Uterus (tissue), 3 donors: ENCODE measurements at regions not wholly inside any gene's neighbourhood (a gene's known extent, or its start where the extent isn't known, plus 50 kb on each side); places are given as distances from the start of the nearest gene placed in this dataset.

Experiments used
- DNase-seq, 2 donors: peaks; one replicate each; pipeline ENCODE4 v3.0.0-alpha.2; 2019 to 2020
- H3K27ac ChIP-seq, 2 donors: fragments of 200-600 bp; sonication (generic); 1 replicate in 1 of 2; 2 replicates in 1 of 2; pipeline ENCODE4 v1.5.1; 2016 to 2018
- H3K27me3 ChIP-seq, 2 donors: fragments of 200-600 bp; sonication (generic); one replicate each; pipeline ENCODE4 v1.5.1; 2018 to 2019; ENCODE audit warnings: control low read depth in 1 of 2
- H3K36me3 ChIP-seq, 2 donors: fragments of 200-600 bp; sonication (generic); one replicate each; pipeline ENCODE4 v1.5.1; 2019; ENCODE audit warnings: control low read depth in 1 of 2
- H3K4me1 ChIP-seq, 2 donors: fragments of 200-600 bp; sonication (generic); one replicate each; pipeline ENCODE4 v1.5.1; 2018 to 2019; ENCODE audit warnings: control low read depth in 1 of 2
- H3K4me3 ChIP-seq, 2 donors: fragments of 200-600 bp; sonication (generic); 1 replicate in 1 of 2; 2 replicates in 1 of 2; pipeline ENCODE4 v1.5.1; 2018 to 2019; ENCODE audit warnings: mild to moderate bottlenecking in 1 of 2
- H3K9me3 ChIP-seq, 2 donors: fragments of 200-600 bp; sonication (generic); one replicate each; pipeline ENCODE4 v1.5.1; 2019; ENCODE audit warnings: control low read depth in 1 of 2
- POLR2A ChIP-seq, 2 donors: fragments of 450-650 bp; IDR thresholded peaks; one replicate each; pipeline ENCODE4 v1.6.1; 2016; ENCODE audit warnings: antibody characterized with exemption in 2 of 2, mild to moderate bottlenecking in 1 of 2, moderate library complexity in 1 of 2
- intact Hi-C: fragments of 100-400 bp; cut with DNase I; formaldehyde crosslinking; loops from one replicate; pipeline ENCODE4 v1.15.1; 2023; ENCODE audit warnings: low total_unique reads
- TF ChIP-seq, protein P1 (sequence below), 4 experiments: fragments of 200-600 bp in 2 of 4; fragments of 450-650 bp in 2 of 4; sonication (generic) in 2 of 4; IDR thresholded peaks; one replicate each; pipeline ENCODE4 v1.5.1; 2016 to 2019; ENCODE audit warnings: antibody characterized with exemption in 4 of 4, mild to moderate bottlenecking in 2 of 4, moderate library complexity in 1 of 4
- donor health status: DM: yes; HTN: yes; CAD: no.

- no peaks in the 10 kb centered on the region for H3K4me1 ChIP-seq
Measured at GRCh38 chr15:62506217-62506805, 341.2 kb upstream of the C2CD4B start.

DNA sequence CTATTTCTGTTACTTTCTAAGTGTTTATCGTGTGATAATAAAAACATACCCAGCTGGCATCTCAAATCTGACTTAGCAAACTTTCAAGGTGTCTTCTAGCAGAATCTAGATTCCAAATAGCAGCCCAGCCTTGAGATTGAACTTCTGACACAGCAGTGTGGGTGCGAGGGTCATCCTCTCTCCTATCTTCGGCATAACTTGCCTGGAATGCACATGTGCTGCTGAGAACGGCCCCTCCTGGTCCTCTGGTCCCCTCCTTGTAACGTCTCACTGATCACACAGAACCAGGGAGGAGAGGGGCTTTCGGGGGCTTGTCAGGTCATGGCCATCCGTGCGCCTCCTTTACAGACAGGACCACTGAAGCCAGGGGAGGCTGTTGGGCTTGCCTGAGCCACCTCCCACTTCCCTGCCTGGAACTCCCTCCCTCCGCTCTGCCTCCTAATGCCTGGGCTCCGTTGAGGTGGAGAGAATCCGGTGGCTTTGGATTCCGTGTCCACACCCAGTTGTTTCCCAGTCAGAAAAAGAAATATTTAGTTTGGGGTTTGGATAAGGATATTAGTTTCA lies 344.4 kb upstream of the C2CD4B start:
- no peaks in the 10 kb centered on the region for H3K27me3 ChIP-seq
- H3K36me3 ChIP-seq = no peaks in the 10 kb centered on the region
- H3K27ac ChIP-seq = no peak overlapping the region
- H3K9me3 ChIP-seq = no peaks in the 10 kb centered on the region
- H3K4me1 ChIP-seq = no peaks in the 10 kb centered on the region
- intact Hi-C loops = no loop called here
- DNase-seq = no peak
- no peak for TF ChIP-seq POLR2A (IDR thresholded peaks at IDR 0.05)
- TF ChIP-seq, protein P1, sequence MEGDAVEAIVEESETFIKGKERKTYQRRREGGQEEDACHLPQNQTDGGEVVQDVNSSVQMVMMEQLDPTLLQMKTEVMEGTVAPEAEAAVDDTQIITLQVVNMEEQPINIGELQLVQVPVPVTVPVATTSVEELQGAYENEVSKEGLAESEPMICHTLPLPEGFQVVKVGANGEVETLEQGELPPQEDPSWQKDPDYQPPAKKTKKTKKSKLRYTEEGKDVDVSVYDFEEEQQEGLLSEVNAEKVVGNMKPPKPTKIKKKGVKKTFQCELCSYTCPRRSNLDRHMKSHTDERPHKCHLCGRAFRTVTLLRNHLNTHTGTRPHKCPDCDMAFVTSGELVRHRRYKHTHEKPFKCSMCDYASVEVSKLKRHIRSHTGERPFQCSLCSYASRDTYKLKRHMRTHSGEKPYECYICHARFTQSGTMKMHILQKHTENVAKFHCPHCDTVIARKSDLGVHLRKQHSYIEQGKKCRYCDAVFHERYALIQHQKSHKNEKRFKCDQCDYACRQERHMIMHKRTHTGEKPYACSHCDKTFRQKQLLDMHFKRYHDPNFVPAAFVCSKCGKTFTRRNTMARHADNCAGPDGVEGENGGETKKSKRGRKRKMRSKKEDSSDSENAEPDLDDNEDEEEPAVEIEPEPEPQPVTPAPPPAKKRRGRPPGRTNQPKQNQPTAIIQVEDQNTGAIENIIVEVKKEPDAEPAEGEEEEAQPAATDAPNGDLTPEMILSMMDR (IDR thresholded peaks at IDR 0.05) = no peak
- no peak overlapping the region for H3K4me3 ChIP-seq

More at GRCh38 chr15:62506217-62506805, 341.2 kb upstream of the C2CD4B start:
- TF ChIP-seq, protein P1 (IDR thresholded peaks at IDR 0.05) = no peak
- Histone ChIP-seq H3K36me3 (no peaks in the 10 kb centered on the region), H3K4me3 (no peak overlapping the region), H3K9me3 (no peaks in the 10 kb centered on the region), H3K27ac (peak overlapping the region in 1 of 2 donors; percentile 43), H3K27me3 (no peaks in the 10 kb centered on the region)
- intact Hi-C loops = no loop called here
- DNase-seq = no peak

- intact Hi-C loops = no loop called here
- no peak for DNase-seq
- Histone ChIP-seq H3K4me1 (no peaks in the 10 kb centered on the region), H3K4me3 (no peak overlapping the region), H3K9me3 (no peaks in the 10 kb centered on the region), H3K27me3 (no peaks in the 10 kb centered on the region), H3K27ac (no peak overlapping the region), H3K36me3 (no peaks in the 10 kb centered on the region)
- TF ChIP-seq, protein P1 (IDR thresholded peaks at IDR 0.05) = no peak
- TF ChIP-seq POLR2A (IDR thresholded peaks at IDR 0.05) = no peak
Measured at GRCh38 chr15:62510791-62511190, 345.7 kb upstream of the C2CD4B start.

GRCh38 chr15:62512904-62513303 lies 347.8 kb upstream of the C2CD4B start:
- Histone ChIP-seq H3K4me1 (no peaks in the 10 kb centered on the region), H3K27ac (no peak overlapping the region), H3K4me3 (no peak overlapping the region), H3K27me3 (no peaks in the 10 kb centered on the region), H3K36me3 (no peaks in the 10 kb centered on the region), H3K9me3 (no peaks in the 10 kb centered on the region)
- intact Hi-C loops = no loop called here
- DNase-seq = no peak
- TF ChIP-seq, protein P1 (IDR thresholded peaks at IDR 0.05) = no peak
- no peak for TF ChIP-seq POLR2A (IDR thresholded peaks at IDR 0.05)

- H3K27me3 ChIP-seq = no peaks in the 10 kb centered on the region
- no peaks in the 10 kb centered on the region for H3K36me3 ChIP-seq
- intact Hi-C loops = no loop called here
- H3K4me3 ChIP-seq = no peak overlapping the region
- no peak for DNase-seq
- H3K27ac ChIP-seq = no peak overlapping the region
- TF ChIP-seq, protein P1 (IDR thresholded peaks at IDR 0.05) = no peak
- TF ChIP-seq POLR2A (IDR thresholded peaks at IDR 0.05) = no peak
- no peaks in the 10 kb centered on the region for H3K9me3 ChIP-seq
- H3K4me1 ChIP-seq = no peaks in the 10 kb centered on the region
Measured at GRCh38 chr15:62513893-62514292, 348.8 kb upstream of the C2CD4B start.
